ENCODE measurements at regions not wholly inside any gene's neighbourhood (a gene's known extent, or its start where the extent isn't known, plus 50 kb on each side); places are given as distances from the start of the nearest gene placed in this dataset.

GRCh38 chr4:178838776-178839175 is 1396.5 kb upstream of the AGA start:
- DNase-seq, result no peak

GRCh38 chr4:178856139-178856800 is 1414.0 kb upstream of the AGA start:
- DNase-seq, result no peak

- DNase-seq, result no peak
These were observed 1429.2 kb upstream of the AGA start for GRCh38 chr4:178871476-178871875.

- no peak for DNase-seq
These were observed 1439.7 kb upstream of the AGA start for GRCh38 chr4:178881937-178882336.

- no peak for DNase-seq
These were observed 1451.9 kb upstream of the AGA start for GRCh38 chr4:178894126-178894525.

GRCh38 chr4:178899084-178899483 is 1456.8 kb upstream of the AGA start:
- DNase-seq, result no peak

GRCh38 chr4:178917756-178918155 is 1475.5 kb upstream of the AGA start:
- no peak for DNase-seq

GRCh38 chr4:178937130-178937529 is 1494.9 kb upstream of the AGA start:
- DNase-seq, result no peak

- DNase-seq, result no peak
These were observed 1499.7 kb upstream of the AGA start for GRCh38 chr4:178941975-178942374.

GRCh38 chr4:178953447-178954120 is 1511.3 kb upstream of the AGA start:
- DNase-seq, result no peak

- no peak for DNase-seq
These were observed 1513.4 kb upstream of the AGA start for GRCh38 chr4:178955614-178956013.

- DNase-seq, result no peak
These were observed 1516.6 kb upstream of the AGA start for GRCh38 chr4:178958725-178959440.

- no peak for DNase-seq
These were observed 1521.3 kb upstream of the AGA start for GRCh38 chr4:178963446-178964045.

- no peak for DNase-seq
These were observed 1524.4 kb upstream of the AGA start for GRCh38 chr4:178966644-178967043.

GRCh38 chr4:178970433-178971140 is 1528.3 kb upstream of the AGA start:
- no peak for DNase-seq

- DNase-seq, result no peak
These were observed 1534.6 kb upstream of the AGA start for GRCh38 chr4:178976861-178977260.

GRCh38 chr4:178993306-178993705 is 1551.1 kb upstream of the AGA start:
- no peak for DNase-seq

GRCh38 chr4:179001918-179002317 is 1559.7 kb upstream of the AGA start:
- DNase-seq, result no peak

GRCh38 chr4:179007755-179008154 is 1565.5 kb upstream of the AGA start:
- no peak for DNase-seq

- DNase-seq, result no peak
These were observed 1575.3 kb upstream of the AGA start for GRCh38 chr4:179017581-179017980.

- DNase-seq, result no peak
These were observed 1585.3 kb upstream of the AGA start for GRCh38 chr4:179027569-179027968.

- DNase-seq, result no peak
These were observed 1586.1 kb upstream of the AGA start for GRCh38 chr4:179028321-179028720.

- DNase-seq, result no peak
These were observed 1587.4 kb upstream of the AGA start for GRCh38 chr4:179029683-179030082.
